ELF-1 (cell line): ENCODE measurements at regions not wholly inside any gene's neighbourhood (a gene's known extent, or its start where the extent isn't known, plus 50 kb on each side); places are given as distances from the start of the nearest gene placed in this dataset.

ENCODE experiments used
- DNase-seq: peaks from one replicate; pipeline ENCODE4 v3.0.0-alpha.2; 2016; ENCODE audit warnings: low read depth, low spot score

DNA sequence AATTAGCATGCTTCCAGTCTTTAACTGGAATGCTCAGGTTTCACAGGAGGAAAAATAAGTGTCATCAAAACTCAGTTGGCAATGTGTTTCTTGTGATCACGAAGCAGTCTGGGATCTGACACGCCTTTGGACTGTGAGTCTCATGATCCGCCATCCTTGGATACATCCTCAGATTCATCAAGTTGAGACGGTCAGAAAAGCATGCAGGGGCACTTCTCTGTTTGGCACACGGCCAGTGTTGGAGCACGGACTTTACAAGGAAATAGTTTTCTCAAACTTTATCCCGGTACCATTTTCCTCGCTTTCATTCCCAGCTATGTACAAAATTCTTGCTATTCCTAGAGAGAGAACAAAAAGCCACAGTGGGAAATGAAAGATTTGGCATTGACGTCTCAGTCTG, 88.4 kb upstream of the PARP11 start:
- DNase-seq = no peak

GRCh38 chr12:3959799-3960560, 86.8 kb upstream of the PARP11 start:
- peak; percentile 65 for DNase-seq

- DNase-seq = no peak
Measured at GRCh38 chr12:3958534-3958933, 85.3 kb upstream of the PARP11 start.

DNA sequence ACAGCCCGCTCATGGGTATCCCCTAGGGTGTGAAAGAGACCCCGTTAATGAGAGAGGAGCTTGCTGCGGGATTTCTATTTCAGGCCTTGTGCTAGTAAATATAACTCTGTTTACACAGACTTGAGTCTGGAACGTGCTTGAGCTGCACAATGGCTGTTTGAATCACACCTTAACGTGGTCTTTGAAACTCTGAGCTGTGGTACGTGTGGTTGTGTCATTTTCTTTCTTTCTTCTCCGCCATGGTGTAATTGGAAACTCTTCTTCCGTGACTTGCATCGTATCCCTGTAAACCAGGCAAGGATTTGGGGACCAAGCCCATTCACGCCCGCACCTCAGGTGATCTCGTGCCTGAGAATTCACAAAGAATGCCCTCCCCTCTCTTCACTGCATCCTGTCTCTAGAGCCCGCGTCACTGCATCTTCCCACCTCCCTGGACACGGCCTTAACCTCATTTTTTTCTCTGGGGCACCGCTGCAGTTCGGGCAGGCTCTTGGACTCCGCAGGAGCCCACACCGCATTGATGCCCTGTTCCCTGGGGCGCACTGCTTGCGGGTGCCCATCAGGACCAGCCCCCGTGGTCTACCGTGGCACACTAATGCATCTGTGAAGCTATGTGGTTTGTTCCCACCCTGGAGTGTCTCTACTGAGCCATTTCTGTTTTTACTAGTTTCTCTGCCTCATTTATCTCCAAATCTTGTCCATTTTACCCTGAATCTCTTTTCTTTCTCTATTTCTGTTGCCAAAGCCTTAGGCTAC, 78.4 kb upstream of the PARP11 start:
- DNase-seq = no peak

DNA sequence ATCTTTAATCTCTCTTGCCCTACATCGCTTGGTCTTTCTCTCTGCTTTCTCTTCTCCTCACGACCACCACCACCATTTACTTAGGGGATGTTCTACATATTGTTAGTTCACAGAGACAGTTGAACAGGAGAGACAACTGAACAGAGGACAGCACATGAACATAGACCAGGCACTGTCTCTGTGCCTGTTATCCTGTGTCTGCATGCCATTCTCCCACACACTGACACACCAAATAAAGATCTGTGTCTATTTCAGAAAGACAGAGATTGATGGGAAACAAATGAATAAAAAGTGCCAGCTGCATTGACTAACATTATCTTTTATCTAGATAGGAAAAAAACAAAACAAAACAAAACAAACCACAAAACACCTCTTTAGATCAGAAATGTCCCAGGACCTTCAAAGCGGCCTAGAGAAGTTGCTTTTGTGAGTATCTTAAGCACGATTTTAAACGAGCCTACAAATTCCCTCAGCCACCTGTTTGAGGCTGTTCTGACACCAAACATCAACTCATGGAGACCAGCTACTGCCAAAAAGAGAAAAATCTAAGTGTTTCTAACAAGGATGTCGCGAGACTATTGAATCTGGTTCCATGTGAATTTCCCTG, 77.6 kb upstream of the PARP11 start:
- DNase-seq = no peak

DNA sequence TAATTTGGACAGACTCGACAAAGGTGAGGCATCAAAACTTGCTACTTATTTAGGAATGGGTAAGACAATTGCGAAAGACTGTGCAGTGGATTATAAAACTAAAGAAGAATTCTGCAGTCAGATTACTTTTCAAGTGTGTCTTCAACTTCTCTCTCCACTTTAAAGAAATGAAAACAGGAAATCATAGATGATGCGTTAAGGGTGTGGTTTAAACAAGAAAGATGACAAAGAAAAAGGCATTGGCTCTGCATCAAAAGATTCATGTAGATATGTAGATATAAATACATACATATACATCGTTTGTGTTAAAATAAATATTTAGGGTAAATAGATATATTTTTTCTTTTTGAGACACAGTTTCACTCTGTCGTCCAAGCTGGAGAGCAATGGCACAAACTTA, 74.6 kb upstream of the PARP11 start:
- DNase-seq = no peak

DNA sequence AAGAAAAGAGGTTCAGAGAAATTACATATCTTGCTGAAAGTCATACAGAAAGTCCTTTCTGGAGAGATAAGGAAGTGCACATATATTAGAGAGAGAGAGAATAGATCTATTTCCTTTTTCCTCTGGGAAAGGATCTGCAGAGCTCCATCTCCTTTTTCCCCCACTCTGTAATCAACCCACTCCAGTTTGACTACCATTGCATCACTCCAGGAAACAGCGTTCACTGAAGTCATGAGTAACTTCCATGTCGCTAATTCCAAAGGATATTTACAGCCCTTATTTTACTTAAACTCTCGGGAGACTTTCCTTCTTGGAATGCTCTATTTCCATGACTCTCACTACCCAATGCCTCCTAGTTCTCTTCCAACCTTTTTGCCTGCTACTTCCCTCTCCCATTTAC, 72.5 kb upstream of the PARP11 start:
- no peak for DNase-seq

DNA sequence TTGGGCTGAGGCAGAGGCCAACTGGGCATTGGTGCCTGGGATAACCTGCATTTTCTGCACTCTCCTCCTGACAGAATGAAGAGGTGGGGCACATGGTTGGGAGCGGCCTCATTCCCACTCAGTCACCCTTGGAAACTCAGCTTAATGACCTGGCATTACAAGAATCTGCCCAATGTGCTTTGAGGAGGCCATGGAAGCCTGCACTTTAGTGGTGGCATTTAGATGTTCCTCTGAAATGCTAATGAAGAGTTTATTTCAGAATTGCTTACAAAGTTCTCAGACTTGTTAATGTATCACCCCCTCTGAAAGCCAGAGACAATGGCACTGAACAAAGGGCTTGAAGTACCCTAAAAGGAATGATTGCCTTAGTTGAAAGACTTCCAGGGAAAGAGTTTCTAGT, 71.4 kb upstream of the PARP11 start:
- peak; percentile 82 for DNase-seq

DNA sequence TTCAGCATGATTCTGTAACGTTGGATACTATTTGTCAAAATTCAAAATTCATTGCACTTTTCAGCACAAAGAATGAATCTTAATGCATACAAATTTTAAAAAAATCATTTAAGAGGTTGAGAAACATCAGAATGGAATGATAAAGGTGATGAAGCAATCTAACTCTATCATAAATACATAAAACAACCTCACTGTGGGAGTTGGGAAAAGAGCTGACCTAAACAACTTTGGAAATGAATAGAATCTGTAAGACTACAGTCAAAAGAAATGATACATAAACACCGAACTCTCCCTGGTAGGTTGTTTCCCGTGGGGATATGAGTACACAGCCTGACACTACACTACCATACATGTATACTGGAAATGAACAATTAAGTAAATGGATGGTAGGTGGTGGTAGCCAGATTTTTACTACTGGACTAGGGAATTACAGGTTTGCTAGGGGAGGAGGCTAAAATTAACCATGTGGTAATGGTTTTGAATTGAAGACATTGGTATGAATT, 64.9 kb upstream of the PARP11 start:
- DNase-seq = no peak

DNA sequence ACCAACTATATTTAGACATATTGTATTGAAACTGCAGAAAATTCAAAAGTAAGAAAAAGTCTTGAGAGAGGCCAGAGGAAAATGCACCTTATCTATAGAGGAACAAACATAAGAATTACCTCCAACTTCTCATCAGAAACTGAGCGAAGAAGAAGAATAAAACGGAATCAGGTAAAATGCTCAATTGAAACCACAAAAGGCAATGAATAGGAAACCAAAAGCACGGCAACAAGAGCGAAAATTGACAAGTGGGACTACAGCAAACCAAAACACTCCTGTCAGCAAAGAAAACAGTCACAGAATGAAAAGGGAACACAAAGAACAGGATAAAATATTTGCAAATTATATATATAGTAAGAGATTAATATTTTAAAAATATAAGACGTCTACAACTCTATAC, 61.9 kb upstream of the PARP11 start:
- no peak for DNase-seq

DNA sequence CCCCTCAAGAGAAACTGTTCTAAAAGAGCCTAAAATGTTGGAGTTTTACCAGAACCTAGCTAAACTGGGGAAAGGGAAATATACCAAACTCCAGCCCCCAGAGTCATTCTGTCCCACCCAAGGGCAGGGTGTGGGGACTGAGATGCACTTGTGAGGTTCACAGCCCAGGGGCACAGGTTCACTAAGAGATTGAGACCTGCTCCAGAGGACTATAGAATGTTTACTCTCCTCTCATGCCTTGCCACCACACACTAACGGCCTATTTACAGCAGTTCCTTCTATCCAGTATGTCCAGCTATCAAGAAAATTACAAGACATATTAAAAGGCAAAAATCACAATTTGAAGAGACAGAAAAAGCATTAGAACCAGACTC, 60.6 kb upstream of the PARP11 start:
- no peak for DNase-seq

GRCh38 chr12:3933074-3933818, 60.0 kb upstream of the PARP11 start:
- DNase-seq = no peak

GRCh38 chr12:3931776-3932175, 58.6 kb upstream of the PARP11 start:
- DNase-seq = no peak

- peak; percentile 24 for DNase-seq
Measured at GRCh38 chr12:3931206-3931605, 58.0 kb upstream of the PARP11 start.

DNA sequence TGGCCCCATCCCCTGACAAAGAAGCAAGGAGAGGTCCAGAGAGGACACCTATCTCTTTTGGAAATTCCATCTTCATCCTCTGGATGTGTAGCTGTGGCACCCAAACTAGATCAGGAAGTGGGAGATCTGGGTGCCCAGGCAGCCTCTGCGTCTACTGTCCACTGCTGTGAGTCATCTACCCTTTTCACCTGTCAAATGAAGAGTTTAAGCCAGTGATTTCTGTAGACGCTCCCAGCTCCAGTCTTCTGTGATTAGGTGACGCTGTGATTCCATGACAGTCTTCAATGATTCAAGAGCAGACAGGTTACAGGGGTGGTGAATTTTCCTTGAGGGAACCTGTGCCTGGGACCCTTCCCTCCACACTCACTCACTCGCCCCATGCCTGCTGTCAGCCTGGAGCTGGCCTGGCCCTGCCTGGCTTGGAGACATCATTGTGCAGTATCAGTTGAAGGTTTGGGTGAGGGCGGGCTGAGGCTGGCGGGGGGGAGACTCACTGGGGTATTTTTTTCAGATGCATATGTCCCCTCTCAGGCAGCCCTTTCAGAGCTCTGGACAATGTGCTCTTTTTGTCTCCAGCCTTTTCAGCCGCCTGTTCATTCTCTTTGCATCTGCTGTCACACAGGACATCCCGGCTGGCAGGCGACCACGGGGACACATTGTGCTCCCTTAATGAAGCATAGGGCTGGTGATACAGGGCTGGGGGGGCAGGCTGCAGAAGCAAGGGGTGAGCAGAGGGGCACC, 56.8 kb upstream of the PARP11 start:
- peak; percentile 62 for DNase-seq

GRCh38 chr12:3928538-3929184, 55.5 kb upstream of the PARP11 start:
- DNase-seq = no peak

DNA sequence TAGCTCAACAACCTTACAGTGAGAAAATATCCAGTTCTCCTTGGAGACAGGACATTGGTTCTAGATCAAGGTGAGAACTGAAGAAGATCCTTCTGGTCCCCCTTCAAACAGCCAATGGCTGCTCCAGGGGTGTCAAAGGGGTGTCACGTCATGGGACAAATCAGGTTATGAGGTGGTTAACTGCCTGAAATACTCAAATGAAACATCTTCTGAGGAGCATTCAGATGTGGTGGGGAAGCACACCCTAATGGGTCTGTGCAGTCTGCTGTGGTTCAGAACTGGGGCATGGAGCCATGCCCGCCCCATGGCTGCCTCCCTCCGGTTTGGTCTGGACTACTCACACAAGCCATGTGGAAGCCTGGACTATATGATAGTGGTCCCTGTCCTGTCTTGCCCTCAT, 52.4 kb upstream of the PARP11 start:
- no peak for DNase-seq

- DNase-seq = no peak
Measured at GRCh38 chr12:3924761-3925160, 51.6 kb upstream of the PARP11 start.

DNA sequence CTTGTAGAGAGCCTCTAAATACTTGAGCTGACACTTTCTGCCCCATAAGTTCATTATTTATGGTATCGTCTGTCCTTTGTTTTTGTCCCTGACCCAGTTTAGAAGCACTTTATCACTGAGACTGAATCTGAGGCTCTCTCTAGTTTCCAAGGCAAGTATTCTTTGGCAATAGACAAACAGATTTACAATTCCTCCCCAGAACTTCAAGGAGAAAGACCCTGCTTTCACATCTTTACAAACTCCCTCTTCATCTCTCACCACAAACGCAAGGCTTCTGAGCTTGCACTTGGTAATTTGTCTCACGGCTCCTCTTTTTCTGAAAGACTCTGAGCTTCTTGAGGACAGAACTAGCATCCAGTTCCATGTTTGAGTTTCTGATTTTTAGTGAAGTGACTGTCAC, 49.8 kb upstream of the PARP11 start:
- DNase-seq = no peak
